Sigmoid colon (tissue), 4 donors: ENCODE measurements at regions not wholly inside any gene's neighbourhood (a gene's known extent, or its start where the extent isn't known, plus 50 kb on each side); places are given as distances from the start of the nearest gene placed in this dataset.

ENCODE experiments used
- EP300 ChIP-seq, 4 donors: sonication (generic); formaldehyde crosslinking; IDR thresholded peaks; one replicate each; pipeline ENCODE4 v1.6.1; 2017; ENCODE audit warnings: antibody characterized with exemption in 4 of 4
- POLR2AphosphoS5 ChIP-seq, 4 donors: sonication (generic); formaldehyde crosslinking; IDR thresholded peaks; one replicate each; pipeline ENCODE4 v1.6.1; 2017; ENCODE audit warnings: antibody characterized with exemption in 4 of 4

GRCh38 chr10:81009296-81009695, 471.6 kb downstream of the SH2D4B start:
- TF ChIP-seq POLR2AphosphoS5 (IDR thresholded peaks at IDR 0.05) = no peak
- TF ChIP-seq EP300 (IDR thresholded peaks at IDR 0.05) = no peak
